NOMO-1 (cell line): ENCODE measurements at regions not wholly inside any gene's neighbourhood (a gene's known extent, or its start where the extent isn't known, plus 50 kb on each side); places are given as distances from the start of the nearest gene placed in this dataset.

Experiments used
- DNase-seq, 2 experiments: peaks; one replicate each; lab custom pipeline; 2025; ENCODE audit not compliant: unreplicated experiment in 2 of 2; lab: John Stamatoyannopoulos, UW

DNA sequence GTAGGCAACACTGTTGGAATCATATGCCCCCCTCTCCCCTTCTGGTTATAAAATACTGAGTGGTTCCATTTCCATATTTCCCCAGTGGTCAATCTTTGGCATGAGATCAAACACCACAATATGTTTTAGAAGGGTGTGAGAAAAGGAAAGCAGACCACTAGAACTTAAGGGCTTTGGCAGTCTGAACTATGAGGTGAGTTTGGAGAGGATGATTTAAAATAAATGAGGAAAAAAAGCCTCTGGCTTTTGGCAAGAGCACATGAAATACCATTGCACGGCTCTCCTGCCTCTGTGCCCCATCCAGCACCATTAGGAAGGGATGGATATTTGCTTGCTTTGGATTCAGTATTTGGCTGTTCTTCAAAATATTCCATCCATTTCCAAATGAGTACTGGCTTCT lies 339.5 kb upstream of the C1orf87 start:
- DNase-seq, result no peak

DNA sequence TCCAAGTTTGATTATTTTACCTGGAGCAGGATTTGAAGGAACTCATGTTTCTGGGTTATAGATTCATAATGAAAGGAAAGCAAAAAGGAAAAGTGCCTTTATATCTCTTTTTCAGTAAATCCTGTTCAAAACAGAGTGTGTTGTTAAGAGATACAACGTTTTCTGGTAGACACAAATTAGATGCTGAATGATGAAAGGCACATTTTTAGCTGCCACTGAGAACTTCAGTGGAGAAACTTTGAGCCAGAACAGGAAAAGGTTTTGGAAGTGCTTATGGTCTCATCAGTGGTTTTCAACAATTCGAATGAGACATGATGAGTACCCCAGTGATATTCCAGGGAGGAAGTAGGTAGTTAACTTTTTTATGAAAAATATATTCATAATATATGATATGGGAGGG lies 338.0 kb upstream of the C1orf87 start:
- DNase-seq, result no peak

GRCh38 chr1:60402816-60403215 lies 329.2 kb upstream of the C1orf87 start:
- DNase-seq, result no peak

DNA sequence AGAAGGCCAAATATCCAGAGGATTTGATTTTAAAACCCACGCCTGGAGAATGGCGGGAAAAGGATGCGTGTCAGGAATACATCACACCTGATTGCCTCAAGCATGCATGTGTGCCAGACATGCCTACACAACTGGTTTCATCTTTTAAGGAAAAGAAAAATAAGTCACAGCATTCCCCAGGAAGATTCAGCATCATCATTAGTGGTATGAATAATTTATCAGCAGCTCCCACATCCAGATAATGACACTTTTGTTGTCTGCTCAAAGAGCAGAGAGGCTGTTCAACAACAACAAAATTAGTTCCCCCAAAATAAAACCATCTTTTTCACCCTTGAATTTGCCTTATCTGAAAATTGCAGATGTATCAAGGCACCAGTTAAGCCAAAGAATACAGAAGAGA lies 328.6 kb upstream of the C1orf87 start:
- no peak for DNase-seq

DNA sequence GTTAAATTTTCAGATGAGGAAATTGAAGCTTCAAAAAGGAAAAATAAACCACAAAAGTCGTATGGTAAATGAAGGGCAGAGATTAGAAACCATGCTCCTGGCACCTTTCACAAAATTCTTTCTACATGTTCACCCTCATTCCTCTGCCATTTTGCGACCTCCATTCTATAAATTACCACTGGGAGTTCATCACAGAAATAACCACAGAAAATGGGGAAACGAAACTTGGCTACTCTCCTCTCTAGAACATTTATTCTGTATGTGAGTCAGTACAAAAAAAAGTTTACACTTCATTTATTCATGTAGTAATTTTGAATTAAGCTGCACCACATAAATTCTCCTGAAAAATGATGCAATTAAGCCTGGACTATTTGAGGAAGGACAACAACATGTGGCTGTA lies 320.9 kb upstream of the C1orf87 start:
- peak; percentile 73 to 89 for DNase-seq

DNA sequence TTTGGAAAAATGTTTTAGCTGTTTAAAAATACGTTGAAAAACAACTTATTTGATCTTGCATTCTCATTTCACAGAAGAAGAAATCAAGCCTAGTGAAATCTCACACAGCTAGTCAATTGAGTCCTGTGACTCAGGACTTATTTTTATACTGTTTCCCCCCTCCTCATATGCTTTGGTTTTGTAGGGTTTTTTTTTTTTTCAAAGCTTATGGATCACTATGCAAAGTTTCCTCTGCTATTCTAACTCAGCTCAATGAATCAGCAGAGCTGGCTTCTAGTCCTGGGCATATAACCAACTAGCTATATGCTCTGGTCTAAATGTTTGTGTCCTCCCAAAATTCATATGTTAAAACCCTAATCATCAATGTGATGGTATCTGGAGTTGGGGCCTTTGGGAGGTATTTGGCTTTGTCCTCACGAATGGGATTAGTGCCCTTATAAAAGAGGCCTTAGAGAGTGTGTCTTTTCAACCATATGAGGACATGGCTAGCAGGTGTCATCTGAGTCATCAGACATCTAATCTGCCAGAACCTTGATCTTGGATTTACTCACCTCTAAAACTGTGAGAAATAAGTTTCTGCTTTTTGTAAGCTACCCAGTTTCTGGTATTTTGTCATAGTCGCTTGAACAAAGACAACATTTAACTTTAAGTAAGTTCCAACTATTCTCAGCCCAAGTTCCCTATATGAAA lies 317.2 kb upstream of the C1orf87 start:
- DNase-seq, result no peak

- no peak for DNase-seq
These were observed 314.8 kb upstream of the C1orf87 start for GRCh38 chr1:60388092-60388987.

GRCh38 chr1:60387175-60387574 lies 313.6 kb upstream of the C1orf87 start:
- DNase-seq, result no peak

DNA sequence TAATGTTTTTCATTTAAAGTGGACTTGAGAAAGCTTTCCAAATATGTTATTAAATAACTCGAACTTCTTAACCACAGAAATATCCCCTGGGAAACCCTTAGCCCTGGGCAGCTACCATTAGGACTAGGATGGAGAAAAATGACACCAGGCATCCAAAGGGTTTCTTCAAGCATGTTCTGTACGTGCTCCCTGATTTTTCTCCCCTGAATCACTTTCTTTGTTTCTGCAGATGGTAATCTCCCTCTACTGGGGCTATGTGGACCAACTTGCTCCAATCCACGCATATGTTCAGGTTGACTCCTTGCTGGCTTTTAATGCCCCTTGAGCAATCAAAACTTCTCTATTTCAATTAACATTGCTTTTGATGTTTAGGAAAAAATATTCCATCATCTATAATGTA lies 312.7 kb upstream of the C1orf87 start:
- DNase-seq, result no peak

DNA sequence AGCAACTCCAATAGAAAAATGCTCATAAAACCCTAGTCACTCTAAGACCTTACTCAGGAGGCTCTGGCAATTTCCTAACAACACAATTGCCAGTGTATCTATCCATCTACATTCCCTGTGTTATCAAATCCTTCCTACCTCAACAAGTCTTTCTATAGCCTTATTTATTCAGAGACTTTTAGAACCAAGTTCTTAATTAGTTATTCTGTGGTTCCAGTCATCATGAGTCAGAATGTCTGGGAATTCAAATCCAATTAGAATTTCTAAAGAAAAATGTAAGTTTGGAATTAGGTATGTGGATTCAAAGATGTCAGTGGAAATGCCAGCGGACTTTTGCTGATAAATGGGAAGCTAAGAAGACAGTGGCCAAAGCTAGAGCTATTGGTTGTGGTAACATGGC lies 302.6 kb upstream of the C1orf87 start:
- DNase-seq, result no peak

- DNase-seq, result no peak
These were observed 301.0 kb upstream of the C1orf87 start for GRCh38 chr1:60374537-60374936.

DNA sequence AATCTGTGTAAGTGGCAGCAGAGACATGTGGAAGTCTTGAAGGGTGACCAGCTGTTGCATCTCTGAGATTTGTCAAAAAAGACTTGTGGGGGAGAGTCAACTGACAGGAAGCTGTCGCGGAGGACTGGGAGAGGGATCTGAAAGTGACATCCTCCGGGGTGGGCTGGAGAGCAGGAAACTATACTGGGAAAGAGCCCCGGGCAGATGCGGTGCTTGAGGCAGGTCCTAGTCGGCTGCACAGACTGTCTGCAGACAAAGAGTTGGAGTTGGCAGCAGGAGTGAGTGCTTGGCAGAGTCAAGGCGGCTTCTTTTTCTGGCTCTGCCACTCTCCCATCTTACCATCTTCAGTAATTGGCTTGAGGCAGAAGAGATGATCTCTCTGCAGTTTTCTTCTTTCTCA lies 294.0 kb upstream of the C1orf87 start:
- DNase-seq, result no peak

DNA sequence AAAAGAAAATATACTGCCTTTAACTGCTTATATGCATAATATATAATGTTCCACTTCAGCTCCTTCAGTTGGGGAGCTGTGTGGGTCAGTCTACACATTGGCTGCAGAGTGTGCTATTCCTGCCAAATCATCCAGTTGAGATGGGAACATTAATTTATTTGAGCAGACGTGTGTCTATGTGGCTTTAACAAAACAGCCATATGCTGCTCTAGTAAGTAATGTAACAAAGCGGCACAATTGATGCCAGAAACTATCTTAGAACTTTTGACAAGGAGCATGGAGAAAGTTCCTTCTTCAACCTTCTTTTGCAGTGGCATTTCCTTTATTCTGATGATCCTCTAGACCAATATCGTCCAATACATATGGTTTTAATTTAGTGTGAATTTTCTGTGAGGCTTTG lies 285.9 kb upstream of the C1orf87 start:
- no peak for DNase-seq

- DNase-seq, result no peak
These were observed 277.0 kb upstream of the C1orf87 start for GRCh38 chr1:60350531-60350930.

- DNase-seq, result no peak
These were observed 275.3 kb upstream of the C1orf87 start for GRCh38 chr1:60348884-60349283.

DNA sequence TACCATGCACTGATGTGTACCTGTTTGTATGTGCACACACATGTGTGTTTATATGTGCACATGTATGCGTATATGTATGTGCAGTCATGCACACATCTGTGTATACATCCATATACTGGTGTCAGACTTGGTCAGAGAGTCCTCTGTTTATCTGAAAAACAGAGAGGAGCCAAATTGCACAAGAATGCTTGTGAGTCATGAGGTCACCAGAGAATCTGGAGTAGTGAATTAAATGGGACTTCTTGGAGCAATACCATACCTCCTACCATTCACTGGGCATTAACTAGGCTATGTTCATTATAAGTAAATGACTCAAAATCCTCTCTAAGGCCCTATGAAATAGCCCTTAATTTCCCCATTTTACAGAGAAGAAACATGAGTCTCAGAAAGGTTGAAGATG lies 272.1 kb upstream of the C1orf87 start:
- DNase-seq, result no peak

DNA sequence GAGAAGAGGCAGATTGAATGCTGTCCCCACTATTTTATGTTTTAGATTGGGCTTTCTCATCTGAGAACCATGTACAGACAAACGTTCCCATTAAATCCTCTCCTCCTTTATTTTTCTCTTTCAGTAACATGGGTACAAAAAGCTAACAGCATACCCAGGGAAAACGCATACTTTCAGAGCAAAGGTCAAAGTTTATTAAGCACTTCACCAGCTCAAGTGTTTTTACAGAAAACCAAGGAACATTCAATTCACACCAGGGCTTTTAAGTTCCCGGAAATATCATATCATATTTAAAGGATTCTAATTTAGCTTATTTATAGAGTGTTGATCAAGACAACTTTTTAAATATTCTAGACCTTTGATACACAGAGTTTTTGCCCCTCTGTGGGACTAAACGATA lies 271.5 kb upstream of the C1orf87 start:
- no peak for DNase-seq

DNA sequence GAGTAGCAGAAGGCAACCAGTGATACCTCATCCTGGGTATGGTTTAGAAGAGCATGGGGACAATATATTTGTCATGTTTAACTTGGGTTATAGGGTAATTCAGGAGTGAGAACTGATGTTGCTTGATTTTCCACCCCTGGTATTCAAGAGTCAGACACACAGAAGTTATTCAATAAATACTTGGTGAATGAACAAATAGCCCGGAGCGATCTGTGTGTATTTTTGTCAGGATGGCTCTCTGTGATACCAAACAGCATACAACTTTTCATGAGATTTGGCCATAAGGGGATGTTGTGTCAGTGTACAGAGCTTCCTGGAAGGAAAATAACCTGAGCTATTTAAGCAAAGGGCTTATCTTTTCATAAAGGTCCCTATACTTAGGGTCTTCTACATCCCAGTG lies 270.2 kb upstream of the C1orf87 start:
- DNase-seq, result no peak

DNA sequence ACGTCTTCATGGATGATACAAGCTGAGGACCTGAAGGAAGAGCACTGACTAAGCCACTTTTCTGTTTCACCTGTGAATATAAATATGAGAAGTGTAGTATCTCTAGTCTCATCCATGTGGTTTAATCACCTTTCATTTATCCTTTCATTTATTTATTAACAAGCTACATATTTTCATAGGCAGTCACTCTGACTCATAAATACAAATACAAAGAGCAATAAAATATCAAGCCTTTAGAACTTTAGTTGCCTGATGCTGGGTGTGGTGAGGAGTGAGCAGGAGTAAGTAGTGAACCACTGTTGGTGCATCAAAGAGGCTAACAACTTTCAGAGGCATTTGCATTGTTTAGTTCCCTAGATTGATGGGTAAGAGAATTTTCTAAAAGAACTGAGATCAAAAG lies 269.0 kb upstream of the C1orf87 start:
- no peak for DNase-seq

DNA sequence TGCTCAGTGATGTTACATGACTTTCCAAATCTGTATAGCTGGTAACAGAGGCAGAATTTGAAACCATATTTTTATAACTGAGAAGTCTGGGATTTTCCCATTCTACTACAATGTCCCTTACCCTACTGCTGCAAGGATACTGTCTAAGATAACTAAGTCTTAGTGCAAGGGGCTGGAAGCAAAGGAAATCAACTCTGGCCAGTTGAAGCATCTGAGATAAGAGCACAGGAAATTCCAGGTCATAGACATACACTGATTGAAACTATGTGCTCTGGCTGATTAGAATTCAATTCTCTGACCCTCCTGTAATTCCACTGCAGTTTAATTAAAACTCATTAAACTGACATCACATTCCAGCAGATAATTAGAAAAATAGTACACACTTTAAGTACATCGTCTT lies 267.7 kb upstream of the C1orf87 start:
- DNase-seq, result no peak

GRCh38 chr1:60331647-60332046 lies 258.1 kb upstream of the C1orf87 start:
- DNase-seq, result no peak

DNA sequence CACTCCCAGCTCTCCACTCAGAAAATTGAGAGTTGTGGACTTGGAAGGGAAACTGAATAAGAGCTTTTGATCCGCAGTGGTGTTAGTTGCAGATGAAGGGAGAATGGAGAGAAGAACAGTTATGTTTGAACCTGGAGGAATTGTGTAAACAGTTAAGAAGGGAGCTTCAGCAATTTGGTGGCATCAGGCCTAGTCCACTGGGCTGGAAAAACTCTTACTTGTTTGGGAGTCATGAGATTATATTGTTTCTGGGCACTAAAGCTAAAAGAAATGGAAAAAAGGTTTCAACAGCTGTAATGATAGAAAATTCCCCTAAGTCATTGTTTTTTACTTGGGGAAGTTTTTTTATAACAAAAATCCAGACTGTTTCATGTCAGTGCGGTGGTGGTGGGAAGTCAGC lies 256.1 kb upstream of the C1orf87 start:
- no peak for DNase-seq
